HCT116 (cell line): ENCODE measurements at regions not wholly inside any gene's neighbourhood (a gene's known extent, or its start where the extent isn't known, plus 50 kb on each side); places are given as distances from the start of the nearest gene placed in this dataset.

Source experiments
- CTCF ChIP-seq, 3 experiments: fragments of 200-600 bp in 1 of 3; sonication (generic) in 1 of 3; IDR thresholded peaks in 2 of 3; conservative IDR thresholded peaks in 1 of 3; 2 replicates each; pipeline ENCODE4 v1.5.1; 2012 to 2017; ENCODE audit warnings: low read depth in 2 of 3, low read length in 2 of 3, antibody characterized with exemption in 1 of 3, borderline replicate concordance in 1 of 3, control low read depth in 1 of 3, mild to moderate bottlenecking in 1 of 3, mixed read lengths in 1 of 3, mixed run types in 1 of 3, moderate library complexity in 1 of 3; ENCODE audit not compliant: insufficient read depth in 1 of 3
- EGR1 ChIP-seq: IDR thresholded peaks from 2 replicates; pipeline ENCODE4 v1.6.1; 2012; ENCODE audit warnings: low read depth
- EZH2 ChIP-seq: fragments of 200-600 bp; sonication (generic); IDR thresholded peaks from 2 replicates; pipeline ENCODE4 v1.6.1; 2017; ENCODE audit warnings: antibody characterized with exemption, mixed run types
- FOSL1 ChIP-seq: IDR thresholded peaks from 2 replicates; pipeline ENCODE4 v1.6.1; 2012; ENCODE audit warnings: low read depth
- POLR2AphosphoS5 ChIP-seq: IDR thresholded peaks from 2 replicates; pipeline ENCODE4 v1.6.1; 2011; ENCODE audit warnings: mild to moderate bottlenecking, low read depth, low read length, moderate library complexity
- RAD21 ChIP-seq: IDR thresholded peaks from 2 replicates; pipeline ENCODE4 v1.6.1; 2012; ENCODE audit warnings: low read depth, mild to moderate bottlenecking
- YY1 ChIP-seq: IDR thresholded peaks from 2 replicates; pipeline ENCODE4 v1.6.1; 2011; ENCODE audit warnings: low read length, low read depth, moderate library complexity, mild to moderate bottlenecking; ENCODE audit not compliant: insufficient replicate concordance; ENCODE audit errors: extremely low read depth
- ZBTB33 ChIP-seq: IDR thresholded peaks from 2 replicates; pipeline ENCODE4 v1.6.1; 2011; ENCODE audit warnings: mild to moderate bottlenecking, low read length, moderate library complexity; ENCODE audit not compliant: insufficient replicate concordance; ENCODE audit errors: extremely low read depth

GRCh38 chr18:42404151-42404550 lies 449.1 kb downstream of the PIK3C3 start:
- TF ChIP-seq ZBTB33 (no peak), FOSL1 (no peak), RAD21 (no peak), YY1 (no peak), POLR2AphosphoS5 (no peak), EGR1 (no peak), CTCF (IDR thresholded peaks at IDR 0.05 in 2 of 3, conservative IDR thresholded peaks at IDR 0.05 in 1 of 3; ENCODE audit: borderline replicate concordance in 1 of 3, insufficient read depth in 1 of 3, low read depth in 2 of 3, low read length in 2 of 3) (no peak), EZH2 (no peak)
